ENCODE measurements at regions not wholly inside any gene's neighbourhood (a gene's known extent, or its start where the extent isn't known, plus 50 kb on each side); places are given as distances from the start of the nearest gene placed in this dataset.

DNA sequence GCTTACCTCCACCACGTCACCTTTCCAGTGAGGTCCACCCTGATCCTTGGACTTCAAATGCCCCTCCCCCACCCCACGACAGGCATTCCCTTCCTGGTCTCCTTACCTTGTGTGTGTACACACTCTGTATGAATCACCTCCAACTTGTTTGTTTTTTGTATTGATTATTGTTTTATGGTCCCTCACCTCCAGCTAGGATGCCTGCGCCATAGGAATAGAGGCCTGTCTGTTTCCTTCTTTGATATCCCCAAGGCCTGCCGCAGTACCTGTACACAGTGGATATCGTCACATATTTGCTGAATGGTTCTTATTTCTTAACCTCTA, 219.6 kb upstream of the POU3F1 start:
- DNase-seq (ENCODE audit: extremely low spot score), result no peak
- peaks cover 0 to 5% (median 0%) of the 10 kb centered on the region in 4 donors for H3K4me1 ChIP-seq
- H3K4me3 ChIP-seq, result no peak overlapping the region
- TF ChIP-seq POLR2A (IDR thresholded peaks at IDR 0.05; ENCODE audit: low read depth) (no peak), CTCF (IDR thresholded peaks at IDR 0.05) (no peak), EP300 (IDR thresholded peaks at IDR 0.05) (no peak), POLR2AphosphoS5 (IDR thresholded peaks at IDR 0.05) (no peak)
- H3K27me3 ChIP-seq, result peaks cover 0 to 67% (median 0%) of the 10 kb centered on the region in 4 donors
- intact Hi-C loops (cut with DNase I), result no loop called here
- H3K27ac ChIP-seq (replicated peaks in 1 of 4), result no peak overlapping the region
- WGBS, result 95% methylated on average over 5 of the region's 5 CpGs
- no peaks in the 10 kb centered on the region for H3K9me3 ChIP-seq
- no peaks in the 10 kb centered on the region for H3K36me3 ChIP-seq

GRCh38 chr1:38265293-38266196, 219.0 kb upstream of the POU3F1 start:
- Histone ChIP-seq H3K9me3 (peaks cover 0 to 3% (median 0%) of the 10 kb centered on the region in 4 donors), H3K4me3 (no peak overlapping the region), H3K4me1 (peaks cover 0 to 5% (median 0%) of the 10 kb centered on the region in 4 donors), H3K27me3 (peaks cover 0 to 68% (median 0%) of the 10 kb centered on the region in 4 donors), H3K36me3 (no peaks in the 10 kb centered on the region), H3K27ac (replicated peaks in 1 of 4) (no peak overlapping the region)
- WGBS, result 69% methylated on average over 15 of the region's 15 CpGs
- intact Hi-C loops (cut with DNase I), result no loop called here
- TF ChIP-seq POLR2A (IDR thresholded peaks at IDR 0.05; ENCODE audit: low read depth) (no peak), CTCF (IDR thresholded peaks at IDR 0.05) (no peak), POLR2AphosphoS5 (IDR thresholded peaks at IDR 0.05) (no peak), EP300 (IDR thresholded peaks at IDR 0.05) (no peak)
- DNase-seq (ENCODE audit: extremely low spot score), result no peak

GRCh38 chr1:38263438-38263837, 216.8 kb upstream of the POU3F1 start:
- Histone ChIP-seq H3K27ac (replicated peaks in 1 of 4) (no peak overlapping the region), H3K27me3 (peaks cover 0 to 73% (median 0%) of the 10 kb centered on the region in 4 donors), H3K36me3 (no peaks in the 10 kb centered on the region), H3K4me3 (no peak overlapping the region), H3K4me1 (no peaks in the 10 kb centered on the region), H3K9me3 (peaks cover 0 to 21% (median 9%) of the 10 kb centered on the region in 4 donors)
- intact Hi-C loops (cut with DNase I), result no loop called here
- no peak for DNase-seq (ENCODE audit: extremely low spot score)
- TF ChIP-seq CTCF (IDR thresholded peaks at IDR 0.05), result no peak
- TF ChIP-seq POLR2A (IDR thresholded peaks at IDR 0.05; ENCODE audit: low read depth), result no peak
- TF ChIP-seq EP300 (IDR thresholded peaks at IDR 0.05), result no peak
- no peak for TF ChIP-seq POLR2AphosphoS5 (IDR thresholded peaks at IDR 0.05)
- WGBS, result 63% methylated on average over 4 of the region's 4 CpGs

DNA sequence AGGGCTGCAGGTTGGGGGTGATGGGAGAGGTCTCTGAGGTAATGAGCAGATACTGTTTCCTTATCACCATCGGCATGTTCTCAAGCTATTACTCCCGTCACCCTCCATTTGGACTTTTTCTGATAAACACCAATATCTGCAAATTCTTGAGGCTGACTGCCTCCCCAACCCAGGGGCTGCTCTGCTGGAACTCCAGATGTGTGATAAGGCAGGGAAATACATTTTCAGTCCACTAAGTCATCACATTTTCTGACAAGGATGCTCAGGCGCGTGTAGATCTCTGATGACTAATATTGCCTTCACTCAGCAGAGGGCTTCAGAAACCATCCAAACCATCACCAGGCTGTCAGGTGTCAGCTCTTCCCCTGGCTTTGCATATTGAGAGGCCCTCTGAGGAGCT, 215.0 kb upstream of the POU3F1 start:
- intact Hi-C loops (cut with DNase I), result no loop called here
- no peak for DNase-seq (ENCODE audit: extremely low spot score)
- Histone ChIP-seq H3K36me3 (no peaks in the 10 kb centered on the region), H3K4me3 (no peak overlapping the region), H3K27me3 (peaks cover 0 to 71% (median 0%) of the 10 kb centered on the region in 4 donors), H3K9me3 (peaks cover 0 to 21% (median 9%) of the 10 kb centered on the region in 4 donors), H3K27ac (replicated peaks in 1 of 4) (no peak overlapping the region), H3K4me1 (no peaks in the 10 kb centered on the region)
- WGBS, result 88% methylated on average over 4 of the region's 4 CpGs
- no peak for TF ChIP-seq EP300 (IDR thresholded peaks at IDR 0.05)
- no peak for TF ChIP-seq POLR2A (IDR thresholded peaks at IDR 0.05; ENCODE audit: low read depth)
- TF ChIP-seq POLR2AphosphoS5 (IDR thresholded peaks at IDR 0.05), result no peak
- TF ChIP-seq CTCF (IDR thresholded peaks at IDR 0.05), result no peak
